ENCODE measurements at regions not wholly inside any gene's neighbourhood (a gene's known extent, or its start where the extent isn't known, plus 50 kb on each side); places are given as distances from the start of the nearest gene placed in this dataset.
A peak's percentile ranks its signal among the peaks of the same experiment; 100 is the strongest.
"Not testable (repeated sequence)": the region's sequence is repeated elsewhere in the genome, so short reads cannot be mapped to it uniquely, and the experiment has no call there.

DNA sequence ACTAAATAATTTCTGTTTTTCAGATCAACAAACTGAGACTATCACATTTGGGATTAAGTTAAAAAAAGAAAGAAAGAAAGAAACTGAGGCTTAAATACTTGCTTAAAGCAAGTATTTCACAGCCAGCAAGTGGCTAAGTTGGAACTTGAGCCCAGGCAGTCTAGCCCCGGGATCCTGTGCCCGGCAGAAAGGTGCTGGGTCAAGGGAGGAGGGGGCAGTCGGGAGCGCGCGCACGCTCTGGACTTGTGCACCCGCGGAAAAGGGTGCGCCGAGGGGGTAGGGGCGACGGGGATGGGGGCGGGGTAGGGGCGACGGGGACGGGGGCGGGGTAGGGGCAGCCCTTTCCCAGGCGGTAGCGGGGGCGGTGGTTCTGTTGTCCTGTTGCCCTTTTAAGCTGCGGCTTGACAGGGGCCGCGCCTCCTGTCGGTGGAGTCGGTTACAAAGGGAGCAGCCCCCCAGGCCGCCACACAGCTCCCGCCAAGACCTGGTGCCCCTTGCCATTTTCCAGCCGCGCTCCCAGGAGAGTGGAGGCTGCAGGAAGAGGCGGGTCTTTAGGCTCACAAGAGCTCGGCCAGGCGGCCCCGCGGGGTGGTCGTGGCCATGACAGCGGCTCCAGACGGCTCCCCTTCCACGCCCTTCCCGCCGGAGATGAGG is 60.6 kb downstream of the GOLGA8T start:
- not testable (repeated sequence) for DNase-seq

DNA sequence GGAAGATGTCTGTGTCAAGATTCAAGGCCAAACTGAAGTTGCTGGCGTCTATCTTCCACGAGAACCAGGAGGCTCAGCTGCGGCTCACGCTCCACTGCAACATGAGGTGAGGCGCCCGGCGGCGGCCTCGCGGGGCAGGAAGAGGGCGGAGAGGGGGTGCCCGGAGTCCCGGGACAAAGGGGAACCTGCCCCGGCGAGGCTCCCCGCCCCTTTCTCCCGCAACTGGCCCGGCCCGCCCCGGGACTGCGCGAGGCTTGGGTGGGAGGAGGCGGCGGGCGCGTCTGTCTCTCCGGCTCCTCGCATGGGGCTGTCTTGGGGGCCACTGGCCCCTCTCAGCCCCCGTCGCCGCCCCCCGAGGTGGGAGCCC is 61.1 kb downstream of the GOLGA8T start:
- DNase-seq: peak; percentile 22

DNA sequence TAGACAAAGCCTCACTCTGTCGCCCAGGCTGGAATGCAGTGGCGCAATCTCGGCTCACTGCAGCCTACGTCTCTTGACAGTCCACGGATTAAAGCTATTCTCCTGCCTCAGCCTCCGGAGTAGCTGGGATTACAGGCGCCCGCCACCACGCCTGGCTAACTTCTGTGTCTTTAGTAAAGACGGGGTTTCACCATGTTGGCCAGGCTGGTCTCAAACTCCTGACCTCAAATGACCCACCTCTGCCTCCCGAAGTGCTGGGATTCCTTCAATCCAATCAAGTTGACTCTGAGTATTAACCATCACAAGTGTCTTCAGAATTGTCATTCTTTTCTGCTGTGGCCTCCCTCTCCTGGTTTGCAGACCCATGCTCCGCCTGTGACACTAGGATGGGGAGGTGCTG is 61.9 kb downstream of the GOLGA8T start:
- not testable (repeated sequence) for DNase-seq

DNA sequence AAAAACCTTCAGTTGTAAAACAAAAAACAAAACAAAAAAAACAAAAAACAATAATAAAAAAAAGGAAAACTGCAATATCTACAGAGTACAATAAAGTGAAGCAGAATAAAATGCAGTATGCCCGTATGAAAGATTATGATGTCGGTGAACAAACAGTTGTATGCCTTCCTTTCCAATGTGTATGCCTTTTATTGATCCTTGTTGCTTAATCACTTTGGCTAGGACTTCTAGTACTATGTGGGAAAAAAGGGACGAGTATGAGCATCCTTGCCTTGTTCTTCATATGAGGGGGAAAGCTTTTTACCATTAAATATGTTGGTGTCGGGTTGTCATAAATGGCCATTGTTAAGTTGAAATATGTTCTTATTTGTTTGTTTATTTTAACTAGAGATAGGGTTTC is 66.7 kb downstream of the GOLGA8T start:
- not testable (repeated sequence) for DNase-seq

DNA sequence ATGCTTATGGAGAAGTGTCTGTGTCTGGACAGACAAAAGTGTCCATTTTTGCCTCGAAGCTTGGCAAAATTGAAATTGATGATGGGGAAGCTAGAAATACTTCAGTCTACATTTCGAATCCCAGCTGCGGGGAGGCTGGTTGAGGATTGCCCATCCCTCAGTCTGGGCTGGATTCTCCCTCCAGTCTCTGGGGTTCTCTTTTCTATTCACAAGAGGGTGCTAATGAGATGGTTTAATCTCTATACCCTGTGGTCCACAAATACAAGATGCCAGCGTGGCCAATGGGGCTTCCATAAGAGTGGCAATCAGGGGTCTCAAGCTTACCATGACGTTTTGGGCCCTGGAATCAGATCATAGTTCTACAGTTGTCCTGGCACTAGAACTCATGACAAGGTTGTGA is 78.9 kb downstream of the GOLGA8T start:
- not testable (repeated sequence) for DNase-seq

DNA sequence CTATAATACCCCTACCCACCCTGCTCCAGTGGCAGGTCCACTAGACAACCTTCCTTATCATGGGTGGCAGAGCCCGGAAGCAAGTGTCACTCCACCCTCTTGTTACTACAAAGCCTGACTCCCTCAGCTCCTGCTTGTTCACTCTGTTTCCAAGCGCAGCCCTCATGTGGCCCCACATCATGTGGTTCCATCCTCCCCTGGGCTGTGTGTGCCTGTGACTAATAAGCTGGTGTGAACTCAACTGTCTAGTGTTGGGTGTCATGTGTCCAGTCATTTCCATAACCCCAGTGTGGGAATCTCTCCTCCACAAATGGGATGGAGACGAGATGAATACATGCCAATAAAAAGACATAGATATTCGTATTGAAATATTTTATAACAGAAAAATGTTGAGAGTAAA is 87.0 kb downstream of the GOLGA8T start:
- not testable (repeated sequence) for DNase-seq

DNA sequence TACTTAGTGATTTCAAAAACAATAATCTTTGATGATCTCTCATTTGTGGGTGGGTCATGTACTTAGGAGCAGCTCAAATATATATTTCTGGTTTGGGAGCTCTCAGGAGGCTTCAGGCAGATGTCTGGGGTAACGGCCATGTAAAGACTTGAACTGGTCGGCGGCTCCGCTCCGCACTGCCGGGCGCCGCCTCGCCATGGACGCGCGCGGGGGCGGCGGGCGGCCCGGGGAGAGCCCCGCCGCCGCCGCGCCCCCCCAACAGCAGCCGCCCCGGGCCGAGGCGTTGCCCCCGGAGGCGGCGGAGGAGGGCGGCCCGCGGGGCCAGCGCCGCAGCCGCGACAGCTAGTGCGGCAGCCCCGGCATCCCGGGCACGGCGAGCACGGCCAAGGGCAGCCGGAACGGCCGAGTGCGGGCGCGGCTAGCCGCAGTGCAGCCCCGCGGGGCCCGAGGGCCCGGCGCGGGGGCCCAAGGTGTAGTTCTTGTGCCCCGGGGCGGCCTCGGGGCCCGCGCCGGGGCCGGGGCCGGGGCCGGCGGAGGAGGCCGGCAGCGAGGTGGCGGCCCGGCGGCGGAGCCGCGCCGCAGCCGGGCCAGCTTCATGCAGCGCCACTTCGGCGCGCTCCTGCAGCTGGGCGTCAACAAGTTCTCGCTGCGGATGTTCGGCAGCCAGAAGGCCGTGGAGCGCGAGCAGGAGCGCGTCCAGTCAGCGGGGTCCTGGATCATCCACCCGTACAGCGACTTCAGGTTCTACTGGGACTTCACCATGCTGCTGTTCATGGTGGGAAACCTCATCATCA is 88.1 kb downstream of the GOLGA8T start:
- DNase-seq: not testable (repeated sequence)

DNA sequence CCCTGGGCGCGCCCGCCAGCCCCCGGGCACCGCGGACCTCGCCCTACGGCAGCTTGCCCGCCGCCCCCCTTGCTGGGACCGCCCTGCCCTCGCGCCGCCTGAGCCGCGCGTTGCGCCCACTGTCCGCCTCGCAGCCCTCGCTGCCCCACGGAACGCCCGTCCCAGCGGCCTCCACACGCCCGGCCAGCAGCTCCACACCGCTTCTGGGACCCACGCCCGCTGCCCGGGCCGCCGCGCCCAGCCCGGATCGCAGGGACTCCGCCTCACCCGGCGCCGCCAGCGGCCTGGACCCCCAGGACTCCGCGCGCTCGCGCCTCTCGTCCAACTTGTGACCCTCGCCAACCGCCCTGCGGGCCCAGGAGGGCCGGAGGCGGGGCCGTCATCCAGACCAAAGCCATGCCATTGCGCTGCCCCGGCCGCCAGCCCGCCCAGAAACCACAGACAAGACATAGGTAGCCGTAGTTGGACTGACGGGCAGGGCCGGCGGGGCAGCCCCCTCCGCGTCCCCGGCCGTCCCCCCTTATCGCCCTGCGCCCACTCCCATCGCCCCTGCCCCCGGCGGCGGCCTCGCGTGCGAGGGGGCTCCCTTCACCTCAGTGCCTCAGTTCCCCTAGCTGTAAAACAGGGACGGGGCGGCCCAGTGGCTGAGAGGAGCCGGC is 90.5 kb downstream of the GOLGA8T start:
- not testable (repeated sequence) for DNase-seq

DNA sequence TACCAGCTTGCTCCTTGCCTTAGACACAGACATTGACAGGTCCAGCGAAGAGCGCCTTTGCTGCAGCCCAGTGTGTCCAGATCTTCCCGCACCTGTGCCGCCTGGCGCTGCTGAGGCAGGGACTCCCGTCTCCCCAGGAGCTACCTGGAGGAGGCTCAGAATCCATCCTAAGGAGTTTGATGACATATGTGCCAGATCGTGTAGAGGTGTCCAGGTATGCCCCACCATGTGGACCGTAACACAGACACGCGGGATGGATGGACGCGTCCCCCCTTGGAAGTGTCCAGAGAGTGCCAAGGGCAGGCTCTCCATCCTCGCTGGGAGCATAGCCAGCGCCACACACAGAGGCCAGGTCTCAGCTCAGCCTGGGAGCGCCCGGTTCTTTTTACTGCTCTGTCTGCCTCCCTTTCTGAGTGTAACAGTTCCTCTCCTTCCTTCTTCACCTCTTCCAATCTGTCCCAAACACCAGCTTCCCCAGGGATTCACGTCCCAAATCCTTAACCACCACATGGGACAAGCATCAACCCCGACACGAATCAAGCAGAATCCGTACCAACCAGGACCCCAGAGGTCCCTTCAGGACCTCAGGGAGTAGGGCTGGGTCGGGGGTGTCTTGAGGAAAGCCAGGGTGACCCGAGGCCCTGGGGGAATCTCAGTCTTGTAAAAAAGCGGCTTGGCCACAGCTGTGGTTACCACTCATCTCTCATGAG is 126.7 kb downstream of the GOLGA8T start:
- not testable (repeated sequence) for DNase-seq

DNA sequence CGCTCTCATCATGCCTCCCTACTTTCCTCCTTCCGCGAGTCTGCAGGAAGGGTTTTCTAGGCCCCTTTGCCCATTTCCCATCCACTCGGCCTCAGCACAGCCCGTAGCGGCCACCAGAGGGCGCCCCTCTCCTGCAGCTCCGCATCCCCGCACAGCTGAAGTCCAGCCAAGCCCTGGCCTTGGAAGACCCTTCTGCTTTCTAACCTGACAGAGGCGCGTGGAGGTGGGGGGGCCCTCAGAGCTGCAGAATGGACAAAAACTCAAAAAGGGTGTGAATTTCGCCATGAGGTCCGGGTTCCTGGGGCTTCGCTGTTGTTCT is 127.2 kb downstream of the GOLGA8T start:
- not testable (repeated sequence) for DNase-seq

DNA sequence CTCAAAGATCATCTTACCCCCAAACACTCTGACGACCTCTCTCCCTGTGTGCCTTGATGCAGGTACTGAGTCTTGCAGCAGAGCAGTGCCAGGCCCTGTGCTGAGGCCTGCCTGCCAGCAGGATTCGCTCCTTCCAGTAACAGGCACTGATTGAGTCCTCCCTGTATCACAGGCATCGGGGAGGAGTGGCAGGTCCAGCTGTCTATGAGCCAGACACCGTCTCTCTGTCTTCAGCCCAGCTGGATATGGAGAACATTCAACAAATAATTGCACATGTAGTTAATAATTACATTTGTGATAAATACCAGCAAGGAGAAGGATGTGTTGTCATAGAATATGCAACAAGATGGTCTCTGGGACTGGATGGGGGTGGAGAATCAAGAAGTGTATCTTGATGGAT is 129.1 kb downstream of the GOLGA8T start:
- DNase-seq: not testable (repeated sequence)

DNA sequence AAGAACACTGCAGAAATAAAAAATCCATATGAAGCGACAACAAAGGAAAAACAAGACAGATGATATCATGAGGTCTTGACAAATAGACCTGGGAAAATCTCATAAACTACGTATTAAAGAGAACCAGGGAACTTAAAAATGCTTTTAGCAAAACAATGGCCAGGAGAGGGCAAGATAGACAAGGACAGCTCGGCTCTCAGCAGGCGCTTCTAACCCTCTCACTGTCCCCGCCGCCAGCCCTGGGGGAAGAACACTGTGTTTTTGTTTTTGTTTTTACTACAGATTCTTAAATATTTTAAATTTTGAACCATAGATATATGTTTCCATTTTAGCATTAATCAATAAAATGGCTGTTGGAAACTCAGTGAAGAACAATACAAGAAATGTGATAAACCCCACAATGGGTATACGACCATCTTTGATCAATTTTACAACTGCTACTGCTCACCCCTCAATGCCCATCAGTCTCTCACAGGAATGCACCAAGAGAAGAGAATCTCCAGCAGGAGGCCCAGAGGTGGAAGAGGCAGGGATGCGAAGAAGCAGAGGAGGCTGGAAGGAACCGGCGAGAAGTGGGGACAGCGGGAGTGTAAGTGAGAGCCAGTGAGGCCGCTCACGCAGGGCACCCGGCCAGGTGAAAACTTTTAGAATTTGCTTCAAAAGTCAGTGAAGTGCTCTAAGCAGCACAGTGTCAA is 98.0 kb downstream of the CHRFAM7A start:
- DNase-seq: not testable (repeated sequence)

DNA sequence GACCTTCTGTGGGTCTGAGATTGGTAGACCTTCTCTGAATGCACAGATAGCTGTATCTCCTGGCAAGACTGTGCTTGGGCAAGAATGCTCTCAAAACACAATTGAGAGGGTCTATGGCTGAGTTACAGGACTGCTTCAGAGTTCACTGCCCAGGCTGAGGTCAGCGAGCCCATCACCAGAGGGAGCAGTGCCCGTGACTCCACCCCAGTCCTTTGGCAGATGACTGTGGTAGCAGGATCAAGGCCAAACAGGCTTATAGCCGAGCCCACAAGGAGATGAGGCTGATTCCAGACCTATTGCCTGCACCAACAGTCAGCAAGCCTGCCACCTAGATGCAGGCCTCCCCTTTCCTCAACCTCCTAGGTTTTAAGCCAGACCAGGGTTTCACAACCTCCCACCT is 89.4 kb downstream of the CHRFAM7A start:
- DNase-seq: not testable (repeated sequence)
